CD4-positive, alpha-beta T cell treated with Interleukin-6 at 100 ng/mL for 8 hours (primary cell): ENCODE measurements at regions not wholly inside any gene's neighbourhood (a gene's known extent, or its start where the extent isn't known, plus 50 kb on each side); places are given as distances from the start of the nearest gene placed in this dataset.

ENCODE experiments used
- DNase-seq: peaks from one replicate; pipeline ENCODE4 v3.0.0-alpha.2; 2020; ENCODE audit warnings: mixed read lengths, low spot score

DNA sequence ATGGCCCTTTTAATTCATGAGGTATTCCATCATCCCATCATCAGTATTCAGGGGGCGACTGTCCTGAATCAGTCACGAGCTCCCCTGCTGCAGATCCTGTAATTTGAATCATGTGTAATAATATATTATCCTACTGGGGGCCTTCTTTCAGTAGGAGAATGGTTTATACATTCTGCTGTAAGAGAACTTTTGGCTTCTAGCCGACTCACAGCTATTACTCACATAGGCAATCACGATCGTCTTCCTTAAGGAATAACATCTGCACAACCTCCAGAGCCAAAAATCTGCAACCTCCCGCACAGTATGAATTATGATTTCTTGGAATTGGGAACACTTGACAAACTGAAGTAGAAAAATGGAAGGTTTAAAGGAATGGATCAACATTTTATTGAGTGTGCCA lies 343.0 kb downstream of the USP25 start:
- no peak for DNase-seq

DNA sequence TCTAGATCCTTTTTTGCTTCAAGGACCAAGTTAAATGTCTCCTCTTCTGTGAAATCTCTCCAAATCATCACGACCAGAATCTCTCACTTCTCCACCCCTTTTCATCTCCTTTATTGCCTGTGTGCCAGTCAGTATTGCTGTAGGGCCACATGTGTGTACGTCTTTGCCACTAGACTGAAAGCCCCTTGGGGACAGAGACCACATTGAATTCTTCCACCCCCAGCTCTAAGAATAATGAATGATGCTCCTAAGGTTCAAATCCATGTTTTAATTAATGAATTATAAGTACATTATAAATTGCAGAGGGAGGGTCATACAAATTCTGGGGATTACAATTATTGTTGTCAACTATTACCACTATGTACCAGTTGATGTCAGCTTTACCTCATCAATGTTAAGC lies 343.8 kb downstream of the USP25 start:
- no peak for DNase-seq

DNA sequence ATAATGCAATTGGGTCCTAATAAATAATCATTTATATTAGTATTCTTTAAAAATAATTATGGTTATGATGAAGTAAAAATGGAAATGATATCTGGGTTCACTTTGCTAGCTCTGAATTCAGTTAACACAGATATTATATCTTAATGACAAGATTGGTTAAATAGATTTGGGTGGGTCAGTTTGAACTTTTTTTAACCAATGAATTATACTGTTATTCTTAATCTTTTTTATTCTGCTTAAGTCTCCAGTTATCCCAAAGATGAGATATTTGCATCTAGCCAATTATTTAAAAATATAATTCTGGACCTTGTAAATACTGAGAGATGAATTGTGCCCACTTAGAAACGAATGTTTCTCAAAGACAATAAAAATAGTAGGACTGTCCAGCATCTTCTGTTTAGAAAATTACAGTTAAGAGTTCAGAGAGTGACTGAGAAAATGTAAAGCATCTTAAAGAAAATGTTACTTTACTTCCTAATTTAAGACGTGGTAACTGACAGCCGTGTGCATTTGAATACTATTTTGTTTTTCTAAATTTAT lies 345.2 kb downstream of the USP25 start:
- DNase-seq, result no peak

GRCh38 chr21:16075649-16076282 lies 346.0 kb downstream of the USP25 start:
- no peak for DNase-seq

DNA sequence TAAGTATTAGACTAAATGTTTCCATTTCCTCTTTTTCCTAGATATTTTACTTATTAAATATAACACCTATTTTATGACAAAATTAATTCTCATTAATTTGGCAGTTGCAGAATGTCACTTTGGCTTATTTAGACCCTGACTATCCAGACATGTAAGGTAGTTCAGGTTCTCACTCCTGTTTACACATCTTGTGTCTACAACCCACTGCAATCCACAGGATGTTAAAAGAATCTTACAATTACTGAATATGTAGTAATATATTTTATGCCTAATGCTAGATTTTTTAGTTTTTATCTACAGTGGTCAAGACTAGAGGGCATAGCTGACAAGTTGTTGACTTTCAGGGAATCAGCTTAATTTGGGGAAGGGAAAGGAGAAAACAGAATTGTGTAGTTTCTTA lies 346.7 kb downstream of the USP25 start:
- no peak for DNase-seq

DNA sequence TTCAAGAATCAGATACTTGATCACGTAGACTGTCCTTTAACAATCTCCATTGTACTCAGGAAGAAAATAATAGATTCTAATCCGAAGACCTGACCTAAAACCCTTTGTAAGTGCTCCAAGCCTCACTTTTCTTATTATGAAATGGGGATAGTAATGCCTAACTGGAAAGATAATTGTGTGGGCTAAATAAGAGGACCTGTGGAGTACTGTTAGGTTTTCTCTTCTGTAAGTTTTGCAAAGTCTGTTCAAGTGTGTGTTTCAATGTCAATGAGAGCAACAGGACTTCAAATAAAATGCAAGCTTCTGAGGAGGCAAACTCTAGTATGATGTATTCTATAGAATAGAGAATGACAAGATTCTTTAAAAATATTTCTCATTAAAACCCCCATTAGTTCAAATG lies 348.6 kb downstream of the USP25 start:
- no peak for DNase-seq

GRCh38 chr21:16079830-16080229 lies 350.0 kb downstream of the USP25 start:
- no peak for DNase-seq

DNA sequence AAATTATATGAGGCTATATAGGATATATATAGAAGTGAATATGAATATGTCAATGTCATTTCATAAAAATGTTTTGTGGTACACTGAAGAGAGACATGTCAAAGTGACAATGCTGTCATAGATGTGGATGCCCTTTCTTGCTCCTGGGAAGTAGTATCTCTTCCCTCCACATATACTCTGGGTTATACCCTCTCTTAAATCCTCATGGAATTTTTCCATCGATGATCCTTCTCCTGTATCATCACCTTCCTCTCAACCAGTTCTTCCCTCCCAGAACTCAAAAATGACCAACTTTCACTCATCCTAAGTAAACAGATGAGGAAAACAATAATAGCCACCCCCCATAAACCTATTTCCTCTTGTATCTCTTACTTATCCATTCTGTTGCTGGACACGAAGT lies 351.5 kb downstream of the USP25 start:
- DNase-seq, result no peak

DNA sequence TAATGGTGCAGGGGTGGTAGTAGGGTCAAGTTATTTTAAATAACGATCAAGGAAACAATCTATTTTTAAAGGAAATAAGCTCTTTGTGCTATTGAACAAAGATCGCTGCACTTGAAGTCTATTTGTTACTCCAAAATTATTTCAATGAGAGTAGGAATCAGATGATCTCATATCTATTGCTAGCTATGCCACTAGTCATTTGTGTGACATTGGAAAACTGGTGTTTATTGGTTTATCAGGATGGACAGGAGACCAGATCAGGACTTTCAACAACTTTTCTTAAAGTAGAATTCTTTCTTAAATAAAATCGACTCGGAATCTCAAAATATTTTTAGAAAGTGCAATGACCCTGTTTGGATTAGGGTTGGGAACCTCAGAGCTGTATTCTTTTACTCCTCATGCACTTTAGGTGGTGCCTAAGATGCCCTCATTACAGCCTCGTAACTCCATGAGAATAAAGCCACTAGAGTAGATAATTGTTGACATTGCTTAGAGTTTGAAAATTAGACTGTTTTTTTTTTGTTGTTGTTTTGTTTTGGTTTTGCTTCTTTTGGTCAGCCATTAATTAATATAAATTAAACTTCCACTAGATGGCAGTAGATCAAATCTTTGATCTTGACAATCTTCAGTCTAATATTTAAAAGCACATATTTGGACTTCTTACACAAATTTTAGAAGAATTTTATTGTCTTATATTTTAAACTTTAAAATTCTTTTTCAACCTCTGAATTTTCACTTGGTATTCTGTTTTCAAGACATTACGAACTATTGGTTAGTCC lies 352.4 kb downstream of the USP25 start:
- no peak for DNase-seq

GRCh38 chr21:16084776-16085364 lies 355.1 kb downstream of the USP25 start:
- DNase-seq, result no peak

GRCh38 chr21:16085421-16085820 lies 355.6 kb downstream of the USP25 start:
- no peak for DNase-seq

GRCh38 chr21:16086121-16086520 lies 356.3 kb downstream of the USP25 start:
- no peak for DNase-seq

DNA sequence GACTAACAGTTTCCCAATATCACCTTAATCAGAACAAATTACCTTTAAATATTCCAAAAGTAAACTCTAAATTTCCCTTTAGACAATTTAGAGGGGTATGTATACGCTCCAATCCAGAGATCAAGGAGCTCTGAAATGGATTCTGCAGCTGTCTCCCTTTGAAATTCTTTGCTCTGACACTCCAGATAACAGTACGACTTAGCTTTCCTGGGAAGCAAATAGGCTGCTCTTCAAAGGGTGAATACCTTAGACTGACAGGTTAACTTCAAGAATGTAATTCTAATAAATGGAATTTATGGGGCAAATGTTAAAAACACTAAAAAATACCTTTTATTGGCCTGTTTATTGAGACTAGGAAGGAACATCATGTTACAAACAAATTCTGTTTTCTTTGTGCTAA lies 357.2 kb downstream of the USP25 start:
- no peak for DNase-seq

GRCh38 chr21:16087523-16087922 lies 357.7 kb downstream of the USP25 start:
- DNase-seq, result no peak

DNA sequence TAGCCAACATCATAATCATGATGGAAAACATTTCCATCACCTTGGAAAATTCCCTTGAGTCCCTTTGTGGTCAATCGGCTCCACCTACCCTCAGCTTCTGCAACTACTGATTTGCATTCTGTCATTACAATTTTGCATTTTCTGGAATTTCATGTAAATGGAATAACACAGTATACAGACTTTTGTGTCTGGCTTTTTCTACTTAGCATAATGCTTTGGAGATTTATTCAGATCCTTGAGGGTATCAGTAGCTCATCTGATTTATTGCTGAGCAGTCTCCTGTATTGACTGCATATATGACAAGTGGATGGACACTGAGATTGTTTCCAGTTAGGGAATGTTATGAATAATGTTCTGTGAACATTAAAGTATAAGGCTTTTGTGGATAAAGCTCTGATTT lies 358.3 kb downstream of the USP25 start:
- DNase-seq, result no peak

GRCh38 chr21:16095005-16095404 lies 365.2 kb downstream of the USP25 start:
- no peak for DNase-seq

GRCh38 chr21:16096988-16097387 lies 367.2 kb downstream of the USP25 start:
- no peak for DNase-seq

DNA sequence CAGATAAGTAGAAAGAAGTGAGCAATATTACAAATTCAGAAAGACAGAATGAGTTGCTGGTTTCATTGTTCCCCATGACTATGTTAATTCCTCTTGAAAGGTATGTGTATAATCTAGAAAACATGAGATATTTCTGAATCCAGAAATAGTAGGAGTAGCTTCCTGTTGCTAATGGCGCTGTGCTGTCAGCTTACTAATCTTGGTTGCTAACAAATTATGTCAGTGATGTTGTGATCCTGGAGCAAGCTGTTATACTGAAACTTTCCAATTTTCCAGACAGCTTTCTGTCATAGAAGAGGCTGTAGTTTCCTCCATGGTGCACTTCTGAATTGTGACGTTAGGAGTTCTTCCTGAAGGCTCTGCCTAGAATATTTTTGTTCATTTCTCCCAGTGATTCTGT lies 372.3 kb downstream of the USP25 start:
- DNase-seq, result no peak

DNA sequence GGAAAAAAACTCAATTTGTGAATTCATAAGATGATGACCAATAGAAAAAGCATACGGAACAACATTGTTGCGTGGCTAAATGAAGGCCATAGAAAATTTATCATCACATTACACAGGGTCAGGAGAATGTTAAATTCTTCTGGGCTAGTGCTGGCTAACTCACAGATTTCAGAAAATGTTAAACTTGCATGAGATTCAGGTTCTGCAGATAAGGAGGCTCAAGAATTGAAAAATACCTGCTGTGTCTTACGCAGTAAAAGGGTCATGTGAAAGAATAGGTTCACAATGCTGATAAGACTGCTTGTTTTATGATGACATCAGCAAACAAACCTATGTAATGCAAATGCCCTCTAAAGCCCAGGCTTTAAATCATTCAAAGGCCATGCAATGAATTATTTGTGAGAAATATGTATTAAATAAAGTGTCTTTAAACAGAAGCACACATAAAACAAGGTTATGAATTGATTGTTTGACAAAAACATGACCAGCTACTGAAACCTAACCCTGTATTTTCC lies 378.8 kb downstream of the USP25 start:
- no peak for DNase-seq

DNA sequence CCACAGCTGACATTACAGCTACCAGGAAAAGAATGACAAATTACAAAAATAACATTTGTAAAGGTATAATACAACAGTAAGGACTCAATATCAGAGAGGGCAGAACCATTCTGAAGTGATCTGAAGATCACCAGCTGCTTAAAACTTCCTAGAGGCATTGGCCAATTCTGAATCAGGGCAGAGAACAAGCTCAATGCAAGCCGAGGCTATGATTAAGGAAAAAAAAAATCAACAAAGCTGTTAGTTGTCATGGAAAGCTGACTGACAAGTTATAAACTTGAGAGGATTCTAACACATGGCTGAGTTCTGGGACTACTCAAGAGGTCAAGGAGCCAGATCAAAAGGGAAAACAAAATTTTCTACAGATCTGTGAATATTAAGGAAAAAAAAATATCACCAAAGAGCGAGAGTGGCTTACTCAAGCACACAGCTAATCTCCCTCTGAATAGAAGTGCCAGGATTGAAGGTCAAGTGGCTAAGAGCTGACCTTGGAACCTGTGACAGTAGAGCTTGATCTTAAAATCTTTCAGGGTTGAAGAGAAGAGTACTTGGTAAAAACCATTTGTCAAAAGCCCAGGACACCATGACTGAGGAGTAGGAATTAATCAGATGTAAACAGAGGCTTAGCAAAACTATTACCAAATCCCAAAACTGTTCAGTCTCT lies 383.4 kb downstream of the USP25 start:
- DNase-seq, result no peak

GRCh38 chr21:16115461-16115860 lies 385.7 kb downstream of the USP25 start:
- no peak for DNase-seq

GRCh38 chr21:16116069-16116468 lies 386.3 kb downstream of the USP25 start:
- no peak for DNase-seq
